OCI-LY3 (cell line): ENCODE measurements at regions not wholly inside any gene's neighbourhood (a gene's known extent, or its start where the extent isn't known, plus 50 kb on each side); places are given as distances from the start of the nearest gene placed in this dataset.

ENCODE experiments used
- CTCF ChIP-seq: fragments of 200-600, 300-600 bp; sonication (generic); IDR thresholded peaks from 2 replicates; pipeline ENCODE4 v1.5.1; 2014; ENCODE audit warnings: antibody characterized with exemption, low read length, low read depth
- EZH2phosphoT487 ChIP-seq: fragments of 200-600 bp; shearing (Covaris generic); IDR thresholded peaks from 2 replicates; pipeline ENCODE4 v1.6.1; 2018; ENCODE audit warnings: antibody characterized with exemption, mixed run types, low read depth

- TF ChIP-seq CTCF: no peak
- TF ChIP-seq EZH2phosphoT487: no peak
Observed at GRCh38 chr4:18109676-18110075, 88.1 kb upstream of the LCORL start.
